HepG2 (cell line): ENCODE measurements at regions not wholly inside any gene's neighbourhood (a gene's known extent, or its start where the extent isn't known, plus 50 kb on each side); places are given as distances from the start of the nearest gene placed in this dataset.

Source experiments
- EED ChIP-seq: sonication (generic); formaldehyde crosslinking; IDR thresholded peaks from 2 replicates; pipeline ENCODE4 v1.5.0; 2020; ENCODE audit warnings: mild to moderate bottlenecking, missing genetic modification reagents
- FOXA3 ChIP-seq: IDR thresholded peaks from 2 replicates; pipeline ENCODE4 v1.6.1; 2016; ENCODE audit warnings: missing genetic modification reagents, missing compliant biosample characterization
- FOXJ3 ChIP-seq: sonication (generic); formaldehyde crosslinking; IDR thresholded peaks from 2 replicates; pipeline ENCODE4 v1.4.0; 2020; ENCODE audit warnings: missing genetic modification reagents, mild to moderate bottlenecking, borderline replicate concordance
- FOXM1 ChIP-seq: sonication (generic); formaldehyde crosslinking; IDR thresholded peaks from 2 replicates; pipeline ENCODE4 v1.5.0; 2020; ENCODE audit warnings: missing genetic modification reagents
- FOXP1 ChIP-seq, 2 experiments: fragments of 450-650 bp in 1 of 2; IDR thresholded peaks; 2 replicates each; pipeline ENCODE4 v1.6.1; 2017 to 2018; ENCODE audit warnings: antibody characterized with exemption in 1 of 2
- GFI1 ChIP-seq: sonication (generic); formaldehyde crosslinking; IDR thresholded peaks from 2 replicates; pipeline ENCODE4 v1.5.0; 2020; ENCODE audit warnings: missing genetic modification reagents, mild to moderate bottlenecking, borderline replicate concordance
- MAFF ChIP-seq: IDR thresholded peaks from 2 replicates; pipeline ENCODE4 v1.6.1; 2011; ENCODE audit warnings: low read depth, low read length, improper control_type of control experiment
- NPAS2 ChIP-seq: sonication (generic); formaldehyde crosslinking; IDR thresholded peaks from 2 replicates; pipeline ENCODE4 v1.8.0; 2022; ENCODE audit warnings: mild to moderate bottlenecking, missing genetic modification reagents, borderline replicate concordance
- NR2F2 ChIP-seq: IDR thresholded peaks from 2 replicates; pipeline ENCODE4 v1.6.1; 2012; ENCODE audit warnings: low read depth, inconsistent platforms, borderline replicate concordance
- RFXANK ChIP-seq: IDR thresholded peaks from 2 replicates; pipeline ENCODE4 v1.6.1; 2016
- SOX5 ChIP-seq: IDR thresholded peaks from 2 replicates; pipeline ENCODE4 v1.6.1; 2016; ENCODE audit warnings: borderline replicate concordance
- TAF1 ChIP-seq: sonication (generic); formaldehyde crosslinking; IDR thresholded peaks from 2 replicates; pipeline ENCODE4 v1.4.0; 2020; ENCODE audit warnings: missing genetic modification reagents
- TCF7 ChIP-seq: sonication (generic); IDR thresholded peaks from 2 replicates; pipeline ENCODE4 v1.6.1; 2016; ENCODE audit warnings: antibody characterized with exemption, low read depth
- ZEB1 ChIP-seq: IDR thresholded peaks from 2 replicates; pipeline ENCODE4 v1.6.1; 2012; ENCODE audit warnings: mild to moderate bottlenecking, low read depth, inconsistent platforms; ENCODE audit not compliant: insufficient replicate concordance
- ZNF317 ChIP-seq: sonication (generic); formaldehyde crosslinking; IDR thresholded peaks from 2 replicates; pipeline ENCODE4 v1.5.0; 2020; ENCODE audit warnings: mild to moderate bottlenecking, missing genetic modification reagents
- ZNF343 ChIP-seq: sonication (generic); formaldehyde crosslinking; IDR thresholded peaks from 2 replicates; pipeline ENCODE4 v1.4.0; 2020; ENCODE audit warnings: mild to moderate bottlenecking, missing genetic modification reagents
- ZNF841 ChIP-seq: sonication (generic); formaldehyde crosslinking; IDR thresholded peaks from 2 replicates; pipeline ENCODE4 v1.8.1; 2023; ENCODE audit warnings: missing genetic modification reagents, borderline replicate concordance
- TF ChIP-seq, protein P1 (sequence below): IDR thresholded peaks from 2 replicates; pipeline ENCODE4 v1.6.1; 2016
- TF ChIP-seq, protein P2 (sequence below): IDR thresholded peaks from 2 replicates; pipeline ENCODE4 v1.4.0; 2020; ENCODE audit warnings: mild to moderate bottlenecking, missing genetic modification reagents
- TF ChIP-seq, protein P3 (sequence below): sonication (generic); formaldehyde crosslinking; IDR thresholded peaks from 2 replicates; pipeline ENCODE4 v1.5.0; 2020; ENCODE audit warnings: mild to moderate bottlenecking, missing genetic modification reagents
- TF ChIP-seq, protein P4 (sequence below): sonication (generic); formaldehyde crosslinking; IDR thresholded peaks from 2 replicates; pipeline ENCODE4 v1.9.0; 2022; ENCODE audit warnings: low read depth, missing genetic modification reagents

DNA sequence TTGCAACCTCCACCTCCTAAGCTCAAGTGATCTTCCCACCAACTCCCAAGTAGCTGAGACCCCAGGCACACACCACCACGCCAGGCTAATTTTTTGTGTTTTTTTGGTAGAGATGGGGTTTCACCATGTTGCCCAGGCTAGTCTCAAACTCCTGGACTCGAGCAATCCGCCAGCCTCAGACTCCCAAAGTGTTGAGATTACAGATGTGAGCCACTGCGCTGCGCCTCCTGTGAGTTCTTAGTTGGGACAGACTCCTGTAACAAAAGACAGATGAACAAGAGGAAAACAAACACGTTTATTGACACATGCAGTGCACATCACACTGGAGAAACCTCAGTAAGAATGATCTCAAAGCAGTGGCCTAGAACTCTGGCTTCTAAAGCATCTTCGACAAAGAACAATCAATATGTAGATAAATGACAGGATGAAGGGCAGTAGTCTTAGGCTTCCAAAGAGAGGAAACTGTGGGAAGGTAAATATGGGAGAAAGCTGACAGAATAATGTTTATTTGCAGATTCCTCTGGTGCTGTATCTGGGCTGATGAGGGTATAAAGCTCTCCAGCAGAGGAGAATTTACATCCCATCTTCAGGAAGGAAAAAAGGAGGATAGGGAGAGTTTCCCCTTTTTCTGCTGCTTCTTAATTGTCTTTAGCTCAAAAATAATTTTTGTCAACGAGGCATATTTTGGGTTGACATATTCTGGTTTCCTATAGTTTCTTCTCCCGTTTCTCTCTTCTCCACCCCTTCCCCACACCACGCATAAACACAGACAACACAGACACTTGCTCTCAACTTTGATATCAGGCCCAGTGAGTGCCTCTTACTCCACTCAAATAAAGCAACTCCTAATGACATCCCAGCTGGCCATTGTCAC lies 84.7 kb upstream of the TNFAIP3 start (continued):
- no peak for TF ChIP-seq ZNF841
- TF ChIP-seq FOXM1 (CRISPR knock-in tag): no peak
- TF ChIP-seq, protein P1, sequence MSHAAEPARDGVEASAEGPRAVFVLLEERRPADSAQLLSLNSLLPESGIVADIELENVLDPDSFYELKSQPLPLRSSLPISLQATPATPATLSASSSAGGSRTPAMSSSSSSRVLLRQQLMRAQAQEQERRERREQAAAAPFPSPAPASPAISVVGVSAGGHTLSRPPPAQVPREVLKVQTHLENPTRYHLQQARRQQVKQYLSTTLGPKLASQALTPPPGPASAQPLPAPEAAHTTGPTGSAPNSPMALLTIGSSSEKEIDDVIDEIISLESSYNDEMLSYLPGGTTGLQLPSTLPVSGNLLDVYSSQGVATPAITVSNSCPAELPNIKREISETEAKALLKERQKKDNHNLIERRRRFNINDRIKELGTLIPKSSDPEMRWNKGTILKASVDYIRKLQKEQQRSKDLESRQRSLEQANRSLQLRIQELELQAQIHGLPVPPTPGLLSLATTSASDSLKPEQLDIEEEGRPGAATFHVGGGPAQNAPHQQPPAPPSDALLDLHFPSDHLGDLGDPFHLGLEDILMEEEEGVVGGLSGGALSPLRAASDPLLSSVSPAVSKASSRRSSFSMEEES (CRISPR knock-in tag): no peak
- TF ChIP-seq TCF7: peak; percentile 33; the same call in 1 of the 2 replicates
- TF ChIP-seq, protein P2, sequence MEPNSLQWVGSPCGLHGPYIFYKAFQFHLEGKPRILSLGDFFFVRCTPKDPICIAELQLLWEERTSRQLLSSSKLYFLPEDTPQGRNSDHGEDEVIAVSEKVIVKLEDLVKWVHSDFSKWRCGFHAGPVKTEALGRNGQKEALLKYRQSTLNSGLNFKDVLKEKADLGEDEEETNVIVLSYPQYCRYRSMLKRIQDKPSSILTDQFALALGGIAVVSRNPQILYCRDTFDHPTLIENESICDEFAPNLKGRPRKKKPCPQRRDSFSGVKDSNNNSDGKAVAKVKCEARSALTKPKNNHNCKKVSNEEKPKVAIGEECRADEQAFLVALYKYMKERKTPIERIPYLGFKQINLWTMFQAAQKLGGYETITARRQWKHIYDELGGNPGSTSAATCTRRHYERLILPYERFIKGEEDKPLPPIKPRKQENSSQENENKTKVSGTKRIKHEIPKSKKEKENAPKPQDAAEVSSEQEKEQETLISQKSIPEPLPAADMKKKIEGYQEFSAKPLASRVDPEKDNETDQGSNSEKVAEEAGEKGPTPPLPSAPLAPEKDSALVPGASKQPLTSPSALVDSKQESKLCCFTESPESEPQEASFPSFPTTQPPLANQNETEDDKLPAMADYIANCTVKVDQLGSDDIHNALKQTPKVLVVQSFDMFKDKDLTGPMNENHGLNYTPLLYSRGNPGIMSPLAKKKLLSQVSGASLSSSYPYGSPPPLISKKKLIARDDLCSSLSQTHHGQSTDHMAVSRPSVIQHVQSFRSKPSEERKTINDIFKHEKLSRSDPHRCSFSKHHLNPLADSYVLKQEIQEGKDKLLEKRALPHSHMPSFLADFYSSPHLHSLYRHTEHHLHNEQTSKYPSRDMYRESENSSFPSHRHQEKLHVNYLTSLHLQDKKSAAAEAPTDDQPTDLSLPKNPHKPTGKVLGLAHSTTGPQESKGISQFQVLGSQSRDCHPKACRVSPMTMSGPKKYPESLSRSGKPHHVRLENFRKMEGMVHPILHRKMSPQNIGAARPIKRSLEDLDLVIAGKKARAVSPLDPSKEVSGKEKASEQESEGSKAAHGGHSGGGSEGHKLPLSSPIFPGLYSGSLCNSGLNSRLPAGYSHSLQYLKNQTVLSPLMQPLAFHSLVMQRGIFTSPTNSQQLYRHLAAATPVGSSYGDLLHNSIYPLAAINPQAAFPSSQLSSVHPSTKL (CRISPR knock-in tag): peak; percentile 67; the same call in 1 of the 2 replicates
- TF ChIP-seq FOXJ3 (CRISPR knock-in tag): 0 out of 2 replicates have a peak, but pooled peaks have one; percentile 45
- TF ChIP-seq ZEB1: no peak
- TF ChIP-seq NPAS2 (CRISPR knock-in tag): no peak
- TF ChIP-seq, protein P3, sequence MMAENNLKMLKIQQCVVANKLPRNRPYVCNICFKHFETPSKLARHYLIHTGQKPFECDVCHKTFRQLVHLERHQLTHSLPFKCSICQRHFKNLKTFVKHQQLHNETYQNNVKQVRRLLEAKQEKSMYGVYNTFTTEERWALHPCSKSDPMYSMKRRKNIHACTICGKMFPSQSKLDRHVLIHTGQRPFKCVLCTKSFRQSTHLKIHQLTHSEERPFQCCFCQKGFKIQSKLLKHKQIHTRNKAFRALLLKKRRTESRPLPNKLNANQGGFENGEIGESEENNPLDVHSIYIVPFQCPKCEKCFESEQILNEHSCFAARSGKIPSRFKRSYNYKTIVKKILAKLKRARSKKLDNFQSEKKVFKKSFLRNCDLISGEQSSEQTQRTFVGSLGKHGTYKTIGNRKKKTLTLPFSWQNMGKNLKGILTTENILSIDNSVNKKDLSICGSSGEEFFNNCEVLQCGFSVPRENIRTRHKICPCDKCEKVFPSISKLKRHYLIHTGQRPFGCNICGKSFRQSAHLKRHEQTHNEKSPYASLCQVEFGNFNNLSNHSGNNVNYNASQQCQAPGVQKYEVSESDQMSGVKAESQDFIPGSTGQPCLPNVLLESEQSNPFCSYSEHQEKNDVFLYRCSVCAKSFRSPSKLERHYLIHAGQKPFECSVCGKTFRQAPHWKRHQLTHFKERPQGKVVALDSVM (CRISPR knock-in tag): 0 out of 2 replicates have a peak, but pooled peaks have one; percentile 13
- TF ChIP-seq ZNF317 (CRISPR knock-in tag): no peak
- TF ChIP-seq GFI1 (CRISPR knock-in tag): 0 out of 2 replicates have a peak, but pooled peaks have one; percentile 37
- no peak for TF ChIP-seq ZNF343 (CRISPR knock-in tag)
- no peak for TF ChIP-seq EED (CRISPR knock-in tag)
- TF ChIP-seq, protein P4, sequence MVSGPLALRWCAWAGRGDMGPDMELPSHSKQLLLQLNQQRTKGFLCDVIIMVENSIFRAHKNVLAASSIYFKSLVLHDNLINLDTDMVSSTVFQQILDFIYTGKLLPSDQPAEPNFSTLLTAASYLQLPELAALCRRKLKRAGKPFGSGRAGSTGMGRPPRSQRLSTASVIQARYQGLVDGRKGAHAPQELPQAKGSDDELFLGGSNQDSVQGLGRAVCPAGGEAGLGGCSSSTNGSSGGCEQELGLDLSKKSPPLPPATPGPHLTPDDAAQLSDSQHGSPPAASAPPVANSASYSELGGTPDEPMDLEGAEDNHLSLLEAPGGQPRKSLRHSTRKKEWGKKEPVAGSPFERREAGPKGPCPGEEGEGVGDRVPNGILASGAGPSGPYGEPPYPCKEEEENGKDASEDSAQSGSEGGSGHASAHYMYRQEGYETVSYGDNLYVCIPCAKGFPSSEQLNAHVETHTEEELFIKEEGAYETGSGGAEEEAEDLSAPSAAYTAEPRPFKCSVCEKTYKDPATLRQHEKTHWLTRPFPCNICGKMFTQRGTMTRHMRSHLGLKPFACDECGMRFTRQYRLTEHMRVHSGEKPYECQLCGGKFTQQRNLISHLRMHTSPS (CRISPR knock-in tag): peak; percentile 21; the same call in 1 of the 2 replicates
- no peak for TF ChIP-seq RFXANK (CRISPR knock-in tag)
- TF ChIP-seq NR2F2: no peak
- TF ChIP-seq FOXA3 (CRISPR knock-in tag): peak; percentile 73
- TF ChIP-seq FOXP1 (IDR thresholded peaks at IDR 0.05): no peak
- peak; percentile 62; the same call in 1 of the 2 replicates for TF ChIP-seq FOXP1 (CRISPR knock-in tag; IDR thresholded peaks at IDR 0.05)
- peak; percentile 88; the same call in 1 of the 2 replicates for TF ChIP-seq SOX5 (CRISPR knock-in tag)
- TF ChIP-seq TAF1 (CRISPR knock-in tag): no peak
- TF ChIP-seq MAFF: peak; percentile 79
